CD14-positive monocyte (primary cell): ENCODE measurements at regions not wholly inside any gene's neighbourhood (a gene's known extent, or its start where the extent isn't known, plus 50 kb on each side); places are given as distances from the start of the nearest gene placed in this dataset.

Experiments
- DNase-seq, 3 donors: peaks; one replicate each; pipeline ENCODE4 v3.0.0-alpha.2; 2011 to 2022
- H2AFZ ChIP-seq: 2 replicates; pipeline ENCODE4 v1.6.0; 2012; ENCODE audit warnings: mild to moderate bottlenecking, low read depth, low read length, inconsistent platforms; ENCODE audit not compliant: insufficient read depth, poor library complexity, severe bottlenecking
- H3K27ac ChIP-seq, 2 donors: 1 replicate in 1 of 2; 2 replicates in 1 of 2; pipeline ENCODE4 v1.5.1; 2012 to 2013; ENCODE audit warnings: low read length in 2 of 2, control low read depth in 1 of 2, inconsistent platforms in 1 of 2, low read depth in 1 of 2, mild to moderate bottlenecking in 1 of 2
- H3K27me3 ChIP-seq, 2 donors: one replicate each; pipeline versions ENCODE4 v1.6.0 to v1.6.1; 2011 to 2013; ENCODE audit warnings: low read length in 2 of 2; ENCODE audit not compliant: control insufficient read depth in 2 of 2, insufficient read depth in 2 of 2
- H3K36me3 ChIP-seq, 2 donors: replicated peaks in 1 of 2; 1 replicate in 1 of 2; 2 replicates in 1 of 2; pipeline versions ENCODE4 v1.5.1 to v1.6.1; 2012 to 2013; ENCODE audit warnings: low read length in 2 of 2, control low read depth in 1 of 2, inconsistent platforms in 1 of 2, mild to moderate bottlenecking in 1 of 2; ENCODE audit not compliant: insufficient read depth in 2 of 2, control insufficient read depth in 1 of 2
- H3K4me1 ChIP-seq, 2 donors: 1 replicate in 1 of 2; 2 replicates in 1 of 2; pipeline versions ENCODE4 v1.5.1 to v1.6.1; 2012 to 2013; ENCODE audit warnings: low read length in 2 of 2, control low read depth in 1 of 2, inconsistent platforms in 1 of 2, mild to moderate bottlenecking in 1 of 2, moderate library complexity in 1 of 2; ENCODE audit not compliant: insufficient read depth in 2 of 2, control insufficient read depth in 1 of 2
- H3K4me2 ChIP-seq: replicated peaks from 2 replicates; pipeline ENCODE3; 2012; ENCODE audit warnings: low read length, moderate library complexity, mild to moderate bottlenecking; ENCODE audit not compliant: poor library complexity, severe bottlenecking; ENCODE audit errors: extremely low read depth
- H3K4me3 ChIP-seq, 3 experiments: fragments of 200-600 bp in 1 of 3; sonication (generic) in 1 of 3; replicated peaks in 1 of 3; 1 replicate in 2 of 3; 2 replicates in 1 of 3; pipeline ENCODE4 v1.5.1; 2011 to 2013; ENCODE audit warnings: low read length in 3 of 3, mild to moderate bottlenecking in 3 of 3, control low read depth in 2 of 3, low read depth in 2 of 3, inconsistent platforms in 1 of 3, moderate library complexity in 1 of 3
- H3K79me2 ChIP-seq: 2 replicates; pipeline ENCODE4 v1.6.0; 2012; ENCODE audit warnings: mild to moderate bottlenecking, control low read depth, inconsistent platforms, low read length, moderate library complexity; ENCODE audit not compliant: insufficient read depth
- H3K9ac ChIP-seq: 2 replicates; pipeline ENCODE4 v1.6.0; 2017; ENCODE audit warnings: low read length, mild to moderate bottlenecking; ENCODE audit not compliant: insufficient read depth, poor library complexity, severe bottlenecking
- H3K9me3 ChIP-seq, 2 donors: replicated peaks in 1 of 2; 1 replicate in 1 of 2; 2 replicates in 1 of 2; pipeline versions ENCODE4 v1.5.1 to v1.6.1; 2012 to 2013; ENCODE audit warnings: low read length in 2 of 2, control low read depth in 1 of 2; ENCODE audit not compliant: control insufficient read depth in 1 of 2, insufficient read depth in 1 of 2
- H4K20me1 ChIP-seq: 2 replicates; pipeline ENCODE4 v1.6.0; 2012; ENCODE audit warnings: mild to moderate bottlenecking, low read length, control low read depth, moderate library complexity; ENCODE audit not compliant: insufficient read depth
- H3K27ac Mint-ChIP-seq, 7 donors: one replicate each; pipeline ENCODE4 v1.8.0; 2020; ENCODE audit warnings: mild to moderate bottlenecking in 7 of 7, mixed read lengths in 7 of 7, moderate library complexity in 6 of 7, inconsistent platforms in 2 of 7
- H3K27me3 Mint-ChIP-seq, 3 donors: one replicate each; pipeline ENCODE4 v1.8.0; 2021 to 2022; ENCODE audit warnings: low read depth in 3 of 3, mild to moderate bottlenecking in 3 of 3, mixed read lengths in 3 of 3, moderate library complexity in 3 of 3, inconsistent platforms in 1 of 3
- H3K36me3 Mint-ChIP-seq, 2 donors: one replicate each; pipeline ENCODE4 v1.8.0; 2020; ENCODE audit warnings: mixed read lengths in 2 of 2, inconsistent platforms in 1 of 2, mild to moderate bottlenecking in 1 of 2
- H3K4me1 Mint-ChIP-seq: one replicate; pipeline ENCODE4 v1.8.0; 2020; ENCODE audit warnings: mild to moderate bottlenecking, mixed read lengths
- H3K4me3 Mint-ChIP-seq, 2 donors: one replicate each; pipeline ENCODE4 v1.8.0; 2020; ENCODE audit warnings: mild to moderate bottlenecking in 2 of 2, mixed read lengths in 2 of 2, moderate library complexity in 1 of 2
- H3K9me3 Mint-ChIP-seq, 7 donors: one replicate each; pipeline ENCODE4 v1.8.0; 2020 to 2022; ENCODE audit warnings: mixed read lengths in 7 of 7, mild to moderate bottlenecking in 6 of 7, moderate library complexity in 6 of 7, inconsistent platforms in 2 of 7
- CTCF ChIP-seq: fragments of 200-600 bp; IDR thresholded peaks from one replicate; pipeline ENCODE4 v1.8.0; 2022; ENCODE audit warnings: antibody characterized with exemption, mild to moderate bottlenecking
- WGBS: methylation state at CpG from one replicate; pipeline ENCODE4 v1.1.5; 2013; ENCODE audit warnings: missing lambda C conversion rate; ENCODE audit not compliant: insufficient coverage; 5-methylcytosine and 5-hydroxymethylcytosine counted together
- intact Hi-C, 2 donors: fragments of 100-400 bp; cut with micrococcal nuclease; formaldehyde crosslinking; loops; one replicate each; pipeline versions ENCODE4 v1.15.0 to v1.15.1; 2023

- DNase-seq: no peak
- Mint-ChIP-seq H3K9me3 (peaks cover 0 to 12% (median 3%) of the 10 kb centered on the region in 7 donors), H3K36me3 (no peaks in the 10 kb centered on the region), H3K27me3 (peaks cover 0 to 3% (median 2%) of the 10 kb centered on the region in 3 donors), H3K4me1 (no peaks in the 10 kb centered on the region), H3K27ac (no peak overlapping the region), H3K4me3 (no peak overlapping the region)
- Histone ChIP-seq H3K4me1 (no peaks in the 10 kb centered on the region), H3K9me3 (no peaks in the 10 kb centered on the region), H3K4me3 (no peak overlapping the region), H2AFZ (no peak overlapping the region), H3K27ac (no peak overlapping the region), H3K36me3 (no peaks in the 10 kb centered on the region), H3K27me3 (no peaks in the 10 kb centered on the region), H3K9ac (no peak overlapping the region), H3K79me2 (no peaks in the 10 kb centered on the region), H4K20me1 (no peaks in the 10 kb centered on the region), H3K4me2 (no peak overlapping the region)
- intact Hi-C loops: no loop called here
- TF ChIP-seq CTCF: no peak
- 77% methylated on average over 9 of the region's 9 CpGs for WGBS
Measured at GRCh38 chr5:3715062-3715461, 119.4 kb downstream of the IRX1 start.

GRCh38 chr5:3729631-3730030 is 134.0 kb downstream of the IRX1 start:
- intact Hi-C loops: no loop called here
- no peak overlapping the region for H3K4me3 ChIP-seq
- H3K9me3 ChIP-seq: peaks cover 19 to 27% of the 10 kb centered on the region in 2 donors
- H3K27me3 ChIP-seq: no peaks in the 10 kb centered on the region
- no peaks in the 10 kb centered on the region for H3K4me1 ChIP-seq
- Mint-ChIP-seq H3K4me1 (no peaks in the 10 kb centered on the region), H3K27me3 (no peaks in the 10 kb centered on the region), H3K9me3 (peaks cover 2 to 17% (median 10%) of the 10 kb centered on the region in 7 donors), H3K36me3 (no peaks in the 10 kb centered on the region), H3K27ac (no peak overlapping the region), H3K4me3 (no peak overlapping the region)
- H4K20me1 ChIP-seq: no peaks in the 10 kb centered on the region
- no peaks in the 10 kb centered on the region for H3K36me3 ChIP-seq
- TF ChIP-seq CTCF: no peak
- DNase-seq: no peak
- H3K9ac ChIP-seq: no peak overlapping the region
- H2AFZ ChIP-seq: no peak overlapping the region
- WGBS: 88% methylated on average over 3 of the region's 8 CpGs
- no peak overlapping the region for H3K4me2 ChIP-seq
- no peak overlapping the region for H3K27ac ChIP-seq
- no peaks in the 10 kb centered on the region for H3K79me2 ChIP-seq
